HepG2 (cell line): ENCODE measurements at regions not wholly inside any gene's neighbourhood (a gene's known extent, or its start where the extent isn't known, plus 50 kb on each side); places are given as distances from the start of the nearest gene placed in this dataset.

ENCODE experiments used
- ATAC-seq: fragments of 200-7000 bp; cut with Tn5 transposase; 3 replicates; pipeline ENCODE4 v1.9.1; 2020; ENCODE audit warnings: mild to moderate bottlenecking, moderate library complexity
- BruUV-seq: library from RNA; stranded (reverse); fragments of 400-500 nt; replicated peaks from 2 replicates; lab custom pipeline; 2021; lab: Mats Ljungman, UMichigan
- CTCF ChIA-PET: fragments of 300-600 bp; formaldehyde crosslinking; extraction: SDS; loops from one replicate; lab custom pipeline; 2021; ENCODE audit warnings: low total read pairs, inconsistent platforms, low intra/inter-chr PET ratio; lab: Yijun Ruan, JAX
- POLR2A ChIA-PET: fragments of 350-600 bp; sonication (Branson Sonifier 250); formaldehyde crosslinking; loops from one replicate; lab custom pipeline; 2020; ENCODE audit warnings: antibody characterized with exemption, inconsistent platforms; lab: Yijun Ruan, JAX
- DNase-seq: peaks from one replicate; pipeline ENCODE4 v3.0.0-alpha.2; 2015; ENCODE audit warnings: low spot score
- FAIRE-seq: peaks from 3 replicates; lab custom pipeline; 2011; peaks lifted over from hg19 to GRCh38; lab: Jason Lieb, UNC
- H2AFZ ChIP-seq: one replicate; pipeline ENCODE4 v1.6.1; 2011; ENCODE audit warnings: low read length, inconsistent platforms
- H3K27ac ChIP-seq: fragments of 300-600 bp; 3 replicates; pipeline ENCODE4 v1.8.0; 2011; ENCODE audit warnings: mixed run types, mild to moderate bottlenecking, mixed read lengths, low read length, inconsistent platforms; ENCODE audit not compliant: insufficient read depth; ENCODE audit errors: extremely low read length
- H3K27me3 ChIP-seq, 2 experiments: fragments of 200-600 bp in 1 of 2; 2 replicates in 1 of 2; 3 replicates in 1 of 2; pipeline versions ENCODE4 v1.6.0 to v1.8.0; 2011; ENCODE audit warnings: low read length in 2 of 2, mild to moderate bottlenecking in 2 of 2, moderate library complexity in 2 of 2, inconsistent platforms in 1 of 2; ENCODE audit not compliant: insufficient read depth in 2 of 2, control insufficient read depth in 1 of 2
- H3K36me3 ChIP-seq, 2 experiments: fragments of 200-600 bp in 1 of 2; replicated peaks in 1 of 2; 2 replicates in 1 of 2; 3 replicates in 1 of 2; pipeline versions ENCODE4 v1.5.1 to v1.8.0; 2011; ENCODE audit warnings: low read length in 2 of 2, inconsistent platforms in 1 of 2; ENCODE audit not compliant: insufficient read depth in 2 of 2, control insufficient read depth in 1 of 2
- H3K4me1 ChIP-seq: 2 replicates; pipeline ENCODE4 v1.5.1; 2012; ENCODE audit warnings: low read length, inconsistent platforms; ENCODE audit not compliant: insufficient read depth
- H3K4me2 ChIP-seq: 2 replicates; pipeline ENCODE4 v1.6.0; 2011; ENCODE audit warnings: low read depth, low read length, inconsistent platforms
- H3K4me3 ChIP-seq, 3 experiments: fragments of 200-600 bp in 1 of 3; sonication (generic), shearing (Covaris generic) in 1 of 3; replicated peaks in 1 of 3; 2 replicates each; pipeline ENCODE4 v1.5.1; 2011 to 2016; ENCODE audit warnings: low read length in 3 of 3, inconsistent platforms in 2 of 3, low read depth in 2 of 3, mild to moderate bottlenecking in 2 of 3, control low read depth in 1 of 3, mixed read lengths in 1 of 3; ENCODE audit not compliant: insufficient read depth in 1 of 3
- H3K79me2 ChIP-seq: one replicate; pipeline ENCODE4 v1.6.1; 2011; ENCODE audit warnings: low read length, inconsistent platforms; ENCODE audit not compliant: insufficient read depth
- H3K9ac ChIP-seq: 2 replicates; pipeline ENCODE4 v1.6.0; 2011; ENCODE audit warnings: mild to moderate bottlenecking, low read depth, low read length, inconsistent platforms; ENCODE audit not compliant: insufficient read depth
- H3K9me3 ChIP-seq: 2 replicates; pipeline ENCODE4 v1.5.1; 2012; ENCODE audit warnings: mild to moderate bottlenecking, low read length
- H4K20me1 ChIP-seq: 2 replicates; pipeline ENCODE4 v1.6.0; 2011; ENCODE audit warnings: inconsistent platforms, mild to moderate bottlenecking, low read length, moderate library complexity; ENCODE audit not compliant: insufficient read depth
- AGO2 ChIP-seq: fragments of 200-400 bp; formaldehyde crosslinking; optimal IDR thresholded peaks from 2 replicates; pipeline ENCODE3; 2017; ENCODE audit warnings: mild to moderate bottlenecking, low read depth, low read length, moderate library complexity
- ATF6 ChIP-seq: sonication (generic); formaldehyde crosslinking; conservative IDR thresholded peaks from 2 replicates; pipeline ENCODE4 v1.4.0; 2020; ENCODE audit warnings: missing genetic modification reagents
- CENPBD1 ChIP-seq: sonication (generic); formaldehyde crosslinking; IDR thresholded peaks from 2 replicates; pipeline ENCODE4 v1.8.0; 2022; ENCODE audit warnings: missing genetic modification reagents, low read depth, mild to moderate bottlenecking, borderline replicate concordance
- FOXK2 ChIP-seq: fragments of 450-650 bp; IDR thresholded peaks from 2 replicates; pipeline ENCODE4 v1.6.1; 2016
- GATAD2A ChIP-seq: IDR thresholded peaks from 2 replicates; pipeline ENCODE4 v1.6.1; 2016
- GZF1 ChIP-seq: sonication (generic); formaldehyde crosslinking; IDR thresholded peaks from 2 replicates; pipeline ENCODE4 v1.5.1; 2020; ENCODE audit warnings: mild to moderate bottlenecking, missing genetic modification reagents
- HMG20B ChIP-seq: conservative IDR thresholded peaks from 2 replicates; pipeline ENCODE4 v1.6.1; 2016; ENCODE audit warnings: missing genetic modification reagents, missing compliant biosample characterization
- IKZF1 ChIP-seq: fragments of 450-650 bp; IDR thresholded peaks from 2 replicates; pipeline ENCODE4 v1.7.1; 2016
- LBX2 ChIP-seq: sonication (generic); formaldehyde crosslinking; IDR thresholded peaks from 2 replicates; pipeline ENCODE4 v1.5.0; 2020; ENCODE audit warnings: missing genetic modification reagents, mild to moderate bottlenecking, borderline replicate concordance
- NFKB2 ChIP-seq: sonication (generic); formaldehyde crosslinking; IDR thresholded peaks from 2 replicates; pipeline ENCODE4 v1.4.0; 2020; ENCODE audit warnings: missing genetic modification reagents, borderline replicate concordance
- RAD51 ChIP-seq: fragments of 450-650 bp; IDR thresholded peaks from 2 replicates; pipeline ENCODE4 v1.6.1; 2016; ENCODE audit warnings: borderline replicate concordance
- U2AF1 ChIP-seq: fragments of 200-400 bp; formaldehyde crosslinking; optimal IDR thresholded peaks from 2 replicates; pipeline ENCODE3; 2017; ENCODE audit warnings: mild to moderate bottlenecking, low read depth, low read length
- ZBTB7A ChIP-seq: sonication (generic); formaldehyde crosslinking; IDR thresholded peaks from 2 replicates; pipeline ENCODE4 v1.8.0; 2022; ENCODE audit warnings: mild to moderate bottlenecking, missing genetic modification reagents
- ZMAT3 ChIP-seq: sonication (generic); formaldehyde crosslinking; conservative IDR thresholded peaks from 2 replicates; pipeline ENCODE4 v1.7.0; 2021; ENCODE audit warnings: missing genetic modification reagents
- ZNF282 ChIP-seq: fragments of 450-650 bp; IDR thresholded peaks from 2 replicates; pipeline ENCODE4 v1.6.1; 2018; ENCODE audit not compliant: partially characterized antibody
- ZNF552 ChIP-seq: sonication (generic); formaldehyde crosslinking; IDR thresholded peaks from 2 replicates; pipeline ENCODE4 v1.9.0; 2022; ENCODE audit warnings: missing genetic modification reagents, mild to moderate bottlenecking, borderline replicate concordance
- ZNF576 ChIP-seq: sonication (generic); formaldehyde crosslinking; IDR thresholded peaks from 2 replicates; pipeline ENCODE4 v1.4.0; 2020; ENCODE audit warnings: mild to moderate bottlenecking, missing genetic modification reagents
- ZNF713 ChIP-seq: sonication (generic); formaldehyde crosslinking; IDR thresholded peaks from 2 replicates; pipeline ENCODE4 v1.4.0; 2020; ENCODE audit warnings: mild to moderate bottlenecking, missing genetic modification reagents
- WGBS: methylation state at CpG from one replicate; pipeline ENCODE4 v1.1.6; 2017; ENCODE audit warnings: low lambda C conversion rate; 5-methylcytosine and 5-hydroxymethylcytosine counted together
- in situ Hi-C: cut with HindIII; loops from 2 replicates; pipeline ENCODE4 v1.10.0; 2017; ENCODE audit warnings: low pct_unique_long_range_greater_than_20kb; ENCODE audit not compliant: extremely low pct_ligation_motif_present
- intact Hi-C: fragments of 100-400 bp; cut with micrococcal nuclease; formaldehyde crosslinking; loops from one replicate; pipeline ENCODE4 v1.10.0; 2022; ENCODE audit not compliant: unreplicated experiment

GRCh38 chr4:89511776-89512175 is 204.2 kb upstream of the GPRIN3 start:
- H3K4me2 ChIP-seq = no peak overlapping the region
- no peak overlapping the region for H3K27ac ChIP-seq
- 9% methylated on average over 7 of the region's 7 CpGs for WGBS
- H3K79me2 ChIP-seq = no peaks in the 10 kb centered on the region
- ChIA-PET POLR2A (no interaction called here), CTCF (no interaction called here)
- H3K9me3 ChIP-seq = no peaks in the 10 kb centered on the region
- intact Hi-C loops (no loop called here), in situ Hi-C loops (no loop called here)
- H3K36me3 ChIP-seq = no peaks in the 10 kb centered on the region
- H4K20me1 ChIP-seq = no peaks in the 10 kb centered on the region
- no TSS peak for BruUV-seq
- H2AFZ ChIP-seq = no peak overlapping the region
- no peaks in the 10 kb centered on the region; a peak in 2 of 5 replicates for H3K27me3 ChIP-seq
- no peak overlapping the region for H3K9ac ChIP-seq
- no peaks in the 10 kb centered on the region for H3K4me1 ChIP-seq
- no peak for FAIRE-seq
- TF ChIP-seq FOXK2 = no peak
- no peak for TF ChIP-seq RAD51
- no peak for TF ChIP-seq ZNF576 (CRISPR knock-in tag)
- TF ChIP-seq ZNF713 (CRISPR knock-in tag) = no peak
- TF ChIP-seq NFKB2 (CRISPR knock-in tag) = no peak
- no peak for TF ChIP-seq LBX2 (CRISPR knock-in tag)
- no peak for TF ChIP-seq ZBTB7A
- no peak for TF ChIP-seq AGO2
- TF ChIP-seq IKZF1 = no peak
- TF ChIP-seq U2AF1 = no peak
- TF ChIP-seq ZNF552 (CRISPR knock-in tag) = no peak
- no peak for TF ChIP-seq CENPBD1 (CRISPR knock-in tag)
- TF ChIP-seq HMG20B (CRISPR knock-in tag) = no peak
- no peak for TF ChIP-seq GATAD2A (CRISPR knock-in tag)
- no peak for TF ChIP-seq ATF6 (CRISPR knock-in tag)
- TF ChIP-seq GZF1 = no peak
- TF ChIP-seq ZNF282 = no peak
- no peak for TF ChIP-seq ZMAT3 (CRISPR knock-in tag)
- H3K4me3 ChIP-seq = no peak overlapping the region
- DNase-seq = no peak
- no peak for ATAC-seq
